Spleen (tissue), 11 donors: ENCODE measurements at regions not wholly inside any gene's neighbourhood (a gene's known extent, or its start where the extent isn't known, plus 50 kb on each side); places are given as distances from the start of the nearest gene placed in this dataset.

ENCODE experiments used
- DNase-seq: peaks from one replicate; pipeline ENCODE4 v3.0.0-alpha.2; 2020
- H3K27ac ChIP-seq, 8 donors: fragments of 200-600 bp; sonication (generic) in 7 of 8; 1 replicate in 4 of 8; 2 replicates in 4 of 8; pipeline versions ENCODE4 v1.5.0 to v1.8.0; 2016 to 2021; ENCODE audit warnings: inconsistent platforms in 4 of 8, mild to moderate bottlenecking in 4 of 8, moderate library complexity in 1 of 8
- H3K27me3 ChIP-seq, 7 donors: fragments of 200-600 bp; sonication (generic) in 6 of 7; replicated peaks in 1 of 7; 1 replicate in 4 of 7; 2 replicates in 3 of 7; pipeline versions ENCODE4 v1.5.0 to v1.8.0; 2016 to 2021; ENCODE audit warnings: inconsistent platforms in 3 of 7, mild to moderate bottlenecking in 1 of 7
- H3K36me3 ChIP-seq, 6 donors: fragments of 200-600 bp; sonication (generic) in 5 of 6; 1 replicate in 4 of 6; 2 replicates in 2 of 6; pipeline versions ENCODE4 v1.5.0 to v1.8.0; 2016 to 2021; ENCODE audit warnings: inconsistent platforms in 2 of 6
- H3K4me1 ChIP-seq, 6 donors: fragments of 200-600 bp; sonication (generic) in 5 of 6; 1 replicate in 3 of 6; 2 replicates in 3 of 6; pipeline versions ENCODE4 v1.5.0 to v1.8.0; 2016 to 2021; ENCODE audit warnings: inconsistent platforms in 3 of 6
- H3K4me3 ChIP-seq, 8 donors: fragments of 200-600 bp; sonication (generic) in 7 of 8; 1 replicate in 4 of 8; 2 replicates in 4 of 8; pipeline versions ENCODE4 v1.5.0 to v1.8.0; 2016 to 2021; ENCODE audit warnings: inconsistent platforms in 4 of 8, mild to moderate bottlenecking in 4 of 8, moderate library complexity in 2 of 8
- H3K9me3 ChIP-seq, 8 donors: fragments of 200-600 bp; sonication (generic) in 7 of 8; 1 replicate in 4 of 8; 2 replicates in 4 of 8; pipeline versions ENCODE4 v1.5.0 to v1.8.0; 2016 to 2021; ENCODE audit warnings: inconsistent platforms in 4 of 8
- CTCF ChIP-seq, 11 experiments: fragments of 200-600 bp in 7 of 11; fragments of 450-650 bp in 4 of 11; sonication (generic) in 4 of 11; IDR thresholded peaks in 8 of 11; conservative IDR thresholded peaks in 3 of 11; 1 replicate in 7 of 11; 2 replicates in 4 of 11; pipeline versions ENCODE4 v1.4.0 to v1.8.0; 2016 to 2021; ENCODE audit warnings: antibody characterized with exemption in 11 of 11, inconsistent platforms in 4 of 11, mild to moderate bottlenecking in 1 of 11
- POLR2A ChIP-seq, 3 donors: fragments of 450-650 bp; IDR thresholded peaks; one replicate each; pipeline ENCODE4 v1.5.1; 2017; ENCODE audit warnings: antibody characterized with exemption in 3 of 3, mild to moderate bottlenecking in 1 of 3
- POLR2AphosphoS5 ChIP-seq, 3 donors: sonication (generic); formaldehyde crosslinking; IDR thresholded peaks; one replicate each; pipeline ENCODE4 v1.5.1; 2017; ENCODE audit warnings: antibody characterized with exemption in 3 of 3
- WGBS, 5 donors: extraction: QIAGEN DNeasy Blood & Tissue Kit in 3 of 5; methylation state at CpG; one replicate each; pipeline versions ENCODE4 v1.1.5 to v1.1.7; 2013 to 2018; 5-methylcytosine and 5-hydroxymethylcytosine counted together
- intact Hi-C: fragments of 100-400 bp; cut with DNase I; formaldehyde crosslinking; loops from one replicate; pipeline ENCODE4 v1.15.0; 2023; ENCODE audit warnings: low total_unique reads
- donor health status: healthy with polysubstance abuse.
- donor health status: DM: no; HTN: no; CAD: no; lungs with moderate emphysema.
- donor health status: DM: no; HTN: no; CAD: no.
- donor health status: Bipolar disorder and iron deficiency.
- donor health status: healthy.
- donor health status: DM: no; HTN: no; CAD: no.
- donor health status: DM: yes; HTN: yes; CAD: no.

- no peaks in the 10 kb centered on the region for H3K27me3 ChIP-seq
- no peak for TF ChIP-seq POLR2A (IDR thresholded peaks at IDR 0.05)
- no peak overlapping the region for H3K4me3 ChIP-seq
- H3K9me3 ChIP-seq: no peaks in the 10 kb centered on the region
- 92 to 98% (median 95%) methylated on average over 1 of the region's 1 CpG for WGBS, 5 donors
- no peak overlapping the region for H3K27ac ChIP-seq
- H3K36me3 ChIP-seq: no peaks in the 10 kb centered on the region
- no peak for DNase-seq
- H3K4me1 ChIP-seq: no peaks in the 10 kb centered on the region
- intact Hi-C loops: no loop called here
Measured at GRCh38 chr2:144801325-144801724, 281.4 kb upstream of the ZEB2 start.

GRCh38 chr2:144798989-144799388 is 279.1 kb upstream of the ZEB2 start:
- 61 to 82% (median 66%) methylated on average over 3 of the region's 3 CpGs for WGBS, 5 donors
- Histone ChIP-seq H3K27me3 (no peaks in the 10 kb centered on the region), H3K27ac (peak overlapping the region in 1 of 8 donors; percentile 3), H3K4me3 (no peak overlapping the region), H3K36me3 (no peaks in the 10 kb centered on the region), H3K4me1 (no peaks in the 10 kb centered on the region), H3K9me3 (no peaks in the 10 kb centered on the region)
- no peak for DNase-seq
- TF ChIP-seq POLR2AphosphoS5 (IDR thresholded peaks at IDR 0.05): no peak
- no peak for TF ChIP-seq POLR2A (IDR thresholded peaks at IDR 0.05)
- intact Hi-C loops: no loop called here

- Histone ChIP-seq H3K27ac (no peak overlapping the region), H3K4me3 (no peak overlapping the region), H3K36me3 (no peaks in the 10 kb centered on the region), H3K27me3 (no peaks in the 10 kb centered on the region), H3K9me3 (no peaks in the 10 kb centered on the region), H3K4me1 (no peaks in the 10 kb centered on the region)
- WGBS, 5 donors: 91 to 97% (median 96%) methylated on average over 2 of the region's 2 CpGs
- intact Hi-C loops: no loop called here
- TF ChIP-seq CTCF (IDR thresholded peaks at IDR 0.05 in 8 of 11, conservative IDR thresholded peaks at IDR 0.05 in 3 of 11) (no peak), POLR2A (IDR thresholded peaks at IDR 0.05) (no peak), POLR2AphosphoS5 (IDR thresholded peaks at IDR 0.05) (no peak)
- DNase-seq: no peak
Measured at GRCh38 chr2:144798034-144798433, 278.1 kb upstream of the ZEB2 start.

- H3K4me3 ChIP-seq: no peak overlapping the region
- no peaks in the 10 kb centered on the region for H3K36me3 ChIP-seq
- intact Hi-C loops: no loop called here
- H3K4me1 ChIP-seq: no peaks in the 10 kb centered on the region
- peak overlapping the region in 2 of 8 donors; percentile 4 to 14 for H3K27ac ChIP-seq
- H3K27me3 ChIP-seq: no peaks in the 10 kb centered on the region
- no peaks in the 10 kb centered on the region for H3K9me3 ChIP-seq
- DNase-seq: no peak
- 77 to 86% (median 82%) methylated on average over 3 of the region's 3 CpGs for WGBS, 5 donors
- TF ChIP-seq POLR2AphosphoS5 (IDR thresholded peaks at IDR 0.05): no peak
Measured at GRCh38 chr2:144796936-144797335, 277.0 kb upstream of the ZEB2 start.

- intact Hi-C loops: no loop called here
- DNase-seq: no peak
- H3K36me3 ChIP-seq: no peaks in the 10 kb centered on the region
- H3K27me3 ChIP-seq: no peaks in the 10 kb centered on the region
- peak overlapping the region in 2 of 8 donors; percentile 11 to 14 for H3K27ac ChIP-seq
- WGBS, 5 donors: 81 to 97% (median 89%) methylated on average over 2 of the region's 2 CpGs
- no peaks in the 10 kb centered on the region for H3K4me1 ChIP-seq
- no peaks in the 10 kb centered on the region for H3K9me3 ChIP-seq
- no peak overlapping the region for H3K4me3 ChIP-seq
- TF ChIP-seq POLR2A (IDR thresholded peaks at IDR 0.05): no peak
- TF ChIP-seq POLR2AphosphoS5 (IDR thresholded peaks at IDR 0.05): no peak
- no peak for TF ChIP-seq CTCF (IDR thresholded peaks at IDR 0.05 in 8 of 11, conservative IDR thresholded peaks at IDR 0.05 in 3 of 11)
Measured at GRCh38 chr2:144796164-144796563, 276.2 kb upstream of the ZEB2 start.

- Histone ChIP-seq H3K27ac (no peak overlapping the region), H3K9me3 (peaks cover 0 to 6% (median 0%) of the 10 kb centered on the region in 8 donors), H3K36me3 (no peaks in the 10 kb centered on the region), H3K27me3 (no peaks in the 10 kb centered on the region), H3K4me3 (no peak overlapping the region), H3K4me1 (no peaks in the 10 kb centered on the region)
- no peak for DNase-seq
- TF ChIP-seq POLR2AphosphoS5 (IDR thresholded peaks at IDR 0.05) (no peak), POLR2A (IDR thresholded peaks at IDR 0.05) (no peak), CTCF (IDR thresholded peaks at IDR 0.05 in 8 of 11, conservative IDR thresholded peaks at IDR 0.05 in 3 of 11) (no peak)
- intact Hi-C loops: no loop called here
- WGBS, 5 donors: 92 to 97% (median 93%) methylated on average over 3 to 5 of the region's 5 CpGs
Measured at GRCh38 chr2:144785253-144785652, 265.3 kb upstream of the ZEB2 start.
